H9 (cell line): ENCODE measurements at regions not wholly inside any gene's neighbourhood (a gene's known extent, or its start where the extent isn't known, plus 50 kb on each side); places are given as distances from the start of the nearest gene placed in this dataset.

ENCODE experiments used
- DNase-seq: peaks from one replicate; pipeline ENCODE4 v3.0.0-alpha.2; 2017
- H2AFZ ChIP-seq: one replicate; pipeline ENCODE4 v1.6.1; 2013; ENCODE audit warnings: mild to moderate bottlenecking, low read length, control low read depth, moderate library complexity
- H2AK5ac ChIP-seq: 2 replicates; pipeline ENCODE4 v1.6.1; 2013; ENCODE audit warnings: low read length, control low read depth, mixed read lengths; ENCODE audit not compliant: insufficient read length
- H2BK120ac ChIP-seq: one replicate; pipeline ENCODE4 v1.6.1; 2013; ENCODE audit warnings: low read depth, mild to moderate bottlenecking, low read length, control low read depth, inconsistent platforms; ENCODE audit not compliant: poor library complexity, severe bottlenecking
- H2BK12ac ChIP-seq: 2 replicates; pipeline ENCODE4 v1.6.1; 2013; ENCODE audit warnings: low read length, control low read depth, mixed read lengths, low read depth; ENCODE audit not compliant: insufficient read length
- H2BK15ac ChIP-seq: 2 replicates; pipeline ENCODE4 v1.6.1; 2013; ENCODE audit warnings: low read depth, low read length, control low read depth
- H2BK20ac ChIP-seq: one replicate; pipeline ENCODE4 v1.6.1; 2013; ENCODE audit warnings: low read depth, mild to moderate bottlenecking, low read length, control low read depth, inconsistent platforms; ENCODE audit not compliant: poor library complexity, severe bottlenecking
- H2BK5ac ChIP-seq: 2 replicates; pipeline ENCODE4 v1.6.1; 2013; ENCODE audit warnings: low read length, control low read depth, mixed read lengths; ENCODE audit not compliant: insufficient read length
- H3K14ac ChIP-seq: 2 replicates; pipeline ENCODE4 v1.6.1; 2013; ENCODE audit warnings: low read length, control low read depth; ENCODE audit not compliant: insufficient read depth
- H3K18ac ChIP-seq: 2 replicates; pipeline ENCODE4 v1.6.1; 2013; ENCODE audit warnings: low read depth, mild to moderate bottlenecking, mixed read lengths, low read length, control low read depth; ENCODE audit not compliant: insufficient read length
- H3K23ac ChIP-seq: 2 replicates; pipeline ENCODE4 v1.6.1; 2013; ENCODE audit warnings: low read length, control low read depth, mixed read lengths, low read depth; ENCODE audit not compliant: insufficient read length
- H3K23me2 ChIP-seq: 2 replicates; pipeline ENCODE4 v1.6.1; 2013; ENCODE audit warnings: low read depth, mild to moderate bottlenecking, mixed read lengths, low read length, control low read depth; ENCODE audit not compliant: insufficient read length, poor library complexity, severe bottlenecking
- H3K27ac ChIP-seq: 2 replicates; pipeline ENCODE4 v1.5.1; 2013; ENCODE audit warnings: low read length, control low read depth, mixed read lengths, low read depth; ENCODE audit not compliant: insufficient read length
- H3K27me3 ChIP-seq: 2 replicates; pipeline ENCODE4 v1.6.1; 2013; ENCODE audit warnings: low read length, control low read depth, inconsistent platforms; ENCODE audit not compliant: insufficient read depth
- H3K4ac ChIP-seq: 2 replicates; pipeline ENCODE4 v1.6.1; 2013; ENCODE audit warnings: low read depth, mild to moderate bottlenecking, control low read depth, inconsistent platforms, low read length, moderate library complexity
- H3K4me1 ChIP-seq: 2 replicates; pipeline ENCODE4 v1.6.1; 2013; ENCODE audit warnings: low read length, control low read depth, inconsistent platforms; ENCODE audit not compliant: insufficient read depth
- H3K4me2 ChIP-seq: 2 replicates; pipeline ENCODE4 v1.6.1; 2013; ENCODE audit warnings: low read length, control low read depth, mixed read lengths; ENCODE audit not compliant: insufficient read length, insufficient read depth
- H3K56ac ChIP-seq: 2 replicates; pipeline ENCODE4 v1.6.1; 2013; ENCODE audit warnings: low read depth, mild to moderate bottlenecking, mixed read lengths, low read length, control low read depth; ENCODE audit not compliant: insufficient read length
- H3K79me1 ChIP-seq: 2 replicates; pipeline ENCODE4 v1.6.1; 2013; ENCODE audit warnings: low read depth, mild to moderate bottlenecking, moderate library complexity, low read length, control low read depth, inconsistent platforms; ENCODE audit not compliant: insufficient read depth, poor library complexity, severe bottlenecking
- H3K79me2 ChIP-seq: 2 replicates; pipeline ENCODE4 v1.6.1; 2013; ENCODE audit warnings: low read length, control low read depth, inconsistent platforms; ENCODE audit not compliant: insufficient read depth
- H3K9ac ChIP-seq: 2 replicates; pipeline ENCODE4 v1.6.1; 2013; ENCODE audit warnings: low read length, control low read depth, mixed read lengths; ENCODE audit not compliant: insufficient read length; ENCODE audit errors: extremely low read depth
- H3K9me3 ChIP-seq: one replicate; pipeline ENCODE4 v1.6.1; 2013; ENCODE audit warnings: low read depth, low read length, inconsistent platforms; ENCODE audit not compliant: control insufficient read depth
- H3T11ph ChIP-seq: one replicate; pipeline ENCODE4 v1.6.1; 2013; ENCODE audit warnings: mild to moderate bottlenecking, low read length, control low read depth, inconsistent platforms
- H4K20me1 ChIP-seq: one replicate; pipeline ENCODE4 v1.6.1; 2013; ENCODE audit not compliant: control insufficient read depth, insufficient read length, insufficient read depth
- H4K5ac ChIP-seq: 2 replicates; pipeline ENCODE4 v1.6.1; 2013; ENCODE audit warnings: low read depth, mild to moderate bottlenecking, mixed read lengths, low read length, control low read depth; ENCODE audit not compliant: insufficient read length
- H4K8ac ChIP-seq: replicated peaks from 2 replicates; pipeline ENCODE4 v1.6.1; 2013; ENCODE audit warnings: low read length, control low read depth, mixed read lengths, low read depth; ENCODE audit not compliant: insufficient read length
- H4K91ac ChIP-seq: 2 replicates; pipeline ENCODE4 v1.6.1; 2013; ENCODE audit warnings: low read depth, mild to moderate bottlenecking, moderate library complexity, mixed read lengths, low read length, control low read depth; ENCODE audit not compliant: insufficient read length
- H3K27ac Mint-ChIP-seq, 3 experiments: 2 replicates in 2 of 3; 3 replicates in 1 of 3; pipeline ENCODE4 v1.8.0; 2020 to 2021; ENCODE audit warnings: mixed read lengths in 3 of 3, mild to moderate bottlenecking in 1 of 3, moderate library complexity in 1 of 3
- H3K27me3 Mint-ChIP-seq: 2 replicates; pipeline ENCODE4 v1.8.0; 2021; ENCODE audit warnings: low read depth, mild to moderate bottlenecking, moderate library complexity, mixed read lengths
- H3K36me3 Mint-ChIP-seq, 3 experiments: 2 replicates in 2 of 3; 3 replicates in 1 of 3; pipeline ENCODE4 v1.8.0; 2020 to 2021; ENCODE audit warnings: low read depth in 3 of 3, mixed read lengths in 3 of 3; ENCODE audit not compliant: insufficient read depth in 1 of 3
- H3K4me1 Mint-ChIP-seq, 2 experiments: 2 replicates each; pipeline ENCODE4 v1.8.0; 2020; ENCODE audit warnings: mixed read lengths in 2 of 2
- H3K4me3 Mint-ChIP-seq, 2 experiments: 2 replicates in 1 of 2; 3 replicates in 1 of 2; pipeline ENCODE4 v1.8.0; 2020 to 2021; ENCODE audit warnings: mild to moderate bottlenecking in 2 of 2, mixed read lengths in 2 of 2, moderate library complexity in 1 of 2
- H3K9me3 Mint-ChIP-seq, 2 experiments: 2 replicates in 1 of 2; 3 replicates in 1 of 2; pipeline ENCODE4 v1.8.0; 2020; ENCODE audit warnings: mild to moderate bottlenecking in 2 of 2, mixed read lengths in 2 of 2, moderate library complexity in 1 of 2
- CTCF ChIP-seq: fragments of 200-600 bp; sonication (generic); conservative IDR thresholded peaks from 3 replicates; pipeline ENCODE4 v1.8.0; 2021; ENCODE audit warnings: antibody characterized with exemption, mild to moderate bottlenecking
- WGBS: extraction: QIAGEN DNeasy Blood & Tissue Kit; methylation state at CpG from one replicate; pipeline ENCODE4 v1.1.7; 2013; ENCODE audit warnings: missing lambda C conversion rate, low lambda C conversion rate, mixed read lengths; ENCODE audit not compliant: insufficient read length; ENCODE audit errors: extremely low coverage; 5-methylcytosine and 5-hydroxymethylcytosine counted together

- H2AK5ac ChIP-seq, result no peak overlapping the region
- Mint-ChIP-seq H3K9me3 (peaks cover 0 to 1% of the 10 kb centered on the region in 2 experiments; a peak in 3 of 5 replicates), H3K27me3 (peaks cover 2% of the 10 kb centered on the region; the same call in 1 of the 2 replicates), H3K27ac (no peak overlapping the region), H3K36me3 (no peaks in the 10 kb centered on the region), H3K4me1 (no peaks in the 10 kb centered on the region), H3K4me3 (no peak overlapping the region)
- H4K8ac ChIP-seq, result no peak overlapping the region
- no peaks in the 10 kb centered on the region for H4K20me1 ChIP-seq
- H2BK5ac ChIP-seq, result no peak overlapping the region
- H3K27me3 ChIP-seq, result no peaks in the 10 kb centered on the region
- no peak overlapping the region for H3K27ac ChIP-seq
- no peak overlapping the region for H3K4me2 ChIP-seq
- no peak overlapping the region for H3K4ac ChIP-seq
- no peak overlapping the region for H4K91ac ChIP-seq
- no peak overlapping the region for H2BK15ac ChIP-seq
- no peaks in the 10 kb centered on the region for H3K23me2 ChIP-seq
- H3T11ph ChIP-seq, result no peak overlapping the region
- no peak overlapping the region for H3K18ac ChIP-seq
- H2BK20ac ChIP-seq, result no peak overlapping the region
- no peaks in the 10 kb centered on the region for H3K9me3 ChIP-seq
- no peaks in the 10 kb centered on the region for H3K4me1 ChIP-seq
- TF ChIP-seq CTCF, result no peak
- no peaks in the 10 kb centered on the region for H3K79me2 ChIP-seq
- no peak overlapping the region for H3K56ac ChIP-seq
- H2BK120ac ChIP-seq, result no peak overlapping the region
- no peak overlapping the region for H4K5ac ChIP-seq
- no peak overlapping the region for H2BK12ac ChIP-seq
- H2AFZ ChIP-seq, result no peak overlapping the region
- no peaks in the 10 kb centered on the region for H3K79me1 ChIP-seq
- no peak for DNase-seq
- no peak overlapping the region for H3K9ac ChIP-seq
- H3K14ac ChIP-seq, result no peak overlapping the region
- no peak overlapping the region for H3K23ac ChIP-seq
- no CpG with 5 or more reads among the region's 2 CpGs for WGBS
Measured at GRCh38 chr5:161077496-161077895, 225.5 kb upstream of the ATP10B start.
